Left lung (tissue), 4 donors: ENCODE measurements at regions not wholly inside any gene's neighbourhood (a gene's known extent, or its start where the extent isn't known, plus 50 kb on each side); places are given as distances from the start of the nearest gene placed in this dataset.

Source experiments
- ATAC-seq: fragments of 200-7000 bp; cut with Tn5 transposase; one replicate; pipeline ENCODE4 v1.9.1; 2020; ENCODE audit warnings: moderate library complexity
- DNase-seq, 4 donors: peaks; one replicate each; pipeline ENCODE4 v3.0.0-alpha.2; 2013 to 2020
- H3K27ac ChIP-seq, 2 donors: fragments of 200-600 bp; sonication (generic) in 1 of 2; one replicate each; pipeline versions ENCODE4 v1.5.0 to v1.8.0; 2020 to 2021
- H3K27me3 ChIP-seq, 2 donors: fragments of 200-600 bp; sonication (generic) in 1 of 2; one replicate each; pipeline versions ENCODE4 v1.5.0 to v1.8.0; 2020 to 2021
- H3K36me3 ChIP-seq, 2 donors: fragments of 200-600 bp; sonication (generic) in 1 of 2; one replicate each; pipeline versions ENCODE4 v1.5.0 to v1.8.0; 2020 to 2021
- H3K4me1 ChIP-seq, 2 donors: fragments of 200-600 bp; one replicate each; pipeline ENCODE4 v1.8.0; 2021
- H3K4me3 ChIP-seq, 2 donors: fragments of 200-600 bp; sonication (generic) in 1 of 2; one replicate each; pipeline versions ENCODE4 v1.5.0 to v1.8.0; 2020 to 2021; ENCODE audit warnings: mild to moderate bottlenecking in 1 of 2
- H3K9me3 ChIP-seq, 2 donors: fragments of 200-600 bp; sonication (generic) in 1 of 2; one replicate each; pipeline versions ENCODE4 v1.5.0 to v1.8.0; 2020 to 2021
- CTCF ChIP-seq, 2 donors: fragments of 200-600 bp; sonication (generic) in 1 of 2; IDR thresholded peaks; one replicate each; pipeline versions ENCODE4 v1.5.0 to v1.8.0; 2021; ENCODE audit warnings: antibody characterized with exemption in 2 of 2
- intact Hi-C, 2 donors: fragments of 100-400 bp; cut with DNase I; formaldehyde crosslinking; loops; one replicate each; pipeline versions ENCODE4 v1.11.2 to v1.14.2; 2022
- donor health status: DM: no; HTN: yes; CAD: no.
- donor health status: DM: no; HTN: no; CAD: no.

GRCh38 chr11:70876685-70877084, 375.7 kb downstream of the SHANK2 start:
- H3K27me3 ChIP-seq = no peaks in the 10 kb centered on the region
- ATAC-seq (peak; percentile 42), DNase-seq (no peak)
- H3K4me3 ChIP-seq = no peak overlapping the region
- H3K36me3 ChIP-seq = no peaks in the 10 kb centered on the region
- no peaks in the 10 kb centered on the region for H3K9me3 ChIP-seq
- intact Hi-C loops = no loop called here
- no peak overlapping the region for H3K27ac ChIP-seq
- no peak for TF ChIP-seq CTCF (IDR thresholded peaks at IDR 0.05)
- H3K4me1 ChIP-seq = no peaks in the 10 kb centered on the region

DNA sequence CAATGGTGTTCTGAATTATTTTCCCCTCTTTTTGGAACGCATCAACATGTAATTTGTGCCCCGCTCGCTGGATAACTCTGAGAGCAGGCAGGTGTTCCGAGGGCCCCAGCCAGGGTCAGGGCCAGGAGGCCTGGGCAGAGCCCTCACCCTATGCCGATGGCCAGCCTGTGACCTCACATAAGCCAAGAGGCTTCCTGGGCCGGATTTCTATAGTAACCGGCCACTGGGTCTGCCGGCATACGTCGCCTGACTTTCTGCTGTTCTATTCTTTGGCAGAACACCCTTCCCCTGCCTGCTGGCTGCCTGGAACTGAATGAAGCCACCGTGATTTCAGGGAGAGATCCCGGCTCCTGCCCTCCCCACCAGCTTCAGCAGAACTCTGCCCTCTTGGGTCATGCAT, 375.2 kb downstream of the SHANK2 start:
- Histone ChIP-seq H3K4me1 (no peaks in the 10 kb centered on the region), H3K4me3 (no peak overlapping the region), H3K27ac (no peak overlapping the region), H3K9me3 (no peaks in the 10 kb centered on the region), H3K36me3 (no peaks in the 10 kb centered on the region), H3K27me3 (no peaks in the 10 kb centered on the region)
- TF ChIP-seq CTCF (IDR thresholded peaks at IDR 0.05) = no peak
- DNase-seq (no peak), ATAC-seq (no peak)
- intact Hi-C loops = no loop called here

GRCh38 chr11:70878366-70878765, 374.0 kb downstream of the SHANK2 start:
- Histone ChIP-seq H3K27ac (no peak overlapping the region), H3K4me3 (no peak overlapping the region), H3K9me3 (no peaks in the 10 kb centered on the region), H3K27me3 (no peaks in the 10 kb centered on the region), H3K36me3 (no peaks in the 10 kb centered on the region), H3K4me1 (no peaks in the 10 kb centered on the region)
- intact Hi-C loops = no loop called here
- DNase-seq (no peak), ATAC-seq (no peak)
- TF ChIP-seq CTCF (IDR thresholded peaks at IDR 0.05) = no peak

DNA sequence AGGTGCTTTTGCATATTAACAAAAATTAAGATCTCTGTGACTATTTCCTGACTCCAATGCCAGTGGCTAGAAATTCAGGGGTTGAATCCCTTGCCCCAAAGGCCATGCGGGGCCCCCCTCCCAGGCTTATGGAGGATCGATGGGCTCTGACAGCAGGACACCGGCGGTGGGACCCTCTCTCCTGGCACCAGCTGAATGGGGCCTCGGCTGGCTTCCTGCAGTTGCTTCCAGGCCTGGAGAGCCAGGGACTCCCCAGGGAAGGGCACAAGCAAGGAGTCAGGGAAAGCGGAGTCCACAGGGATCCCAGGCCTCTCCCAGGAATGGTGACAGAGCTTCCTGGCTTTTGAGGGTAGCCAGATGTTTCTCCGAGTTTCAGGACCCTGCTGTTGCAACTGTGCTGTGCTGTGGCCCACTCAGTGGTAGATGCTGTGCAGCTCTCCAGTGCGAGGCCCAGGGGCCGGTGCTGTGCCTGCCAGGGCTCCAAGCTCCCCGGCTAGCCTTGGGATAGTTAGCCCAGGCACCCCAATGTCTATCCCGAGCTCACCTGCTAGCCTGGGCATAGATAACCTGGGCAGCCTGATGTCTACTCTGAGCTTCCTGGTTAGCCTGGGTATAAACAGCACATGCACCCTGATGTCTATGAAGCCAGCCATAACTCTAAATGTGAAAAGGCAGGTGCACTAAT, 372.6 kb downstream of the SHANK2 start:
- Histone ChIP-seq H3K36me3 (no peaks in the 10 kb centered on the region), H3K4me3 (no peak overlapping the region), H3K27ac (no peak overlapping the region), H3K9me3 (no peaks in the 10 kb centered on the region), H3K27me3 (no peaks in the 10 kb centered on the region), H3K4me1 (no peaks in the 10 kb centered on the region)
- TF ChIP-seq CTCF (IDR thresholded peaks at IDR 0.05) = no peak
- no peak for DNase-seq
- no peak for ATAC-seq
- intact Hi-C loops = no loop called here

DNA sequence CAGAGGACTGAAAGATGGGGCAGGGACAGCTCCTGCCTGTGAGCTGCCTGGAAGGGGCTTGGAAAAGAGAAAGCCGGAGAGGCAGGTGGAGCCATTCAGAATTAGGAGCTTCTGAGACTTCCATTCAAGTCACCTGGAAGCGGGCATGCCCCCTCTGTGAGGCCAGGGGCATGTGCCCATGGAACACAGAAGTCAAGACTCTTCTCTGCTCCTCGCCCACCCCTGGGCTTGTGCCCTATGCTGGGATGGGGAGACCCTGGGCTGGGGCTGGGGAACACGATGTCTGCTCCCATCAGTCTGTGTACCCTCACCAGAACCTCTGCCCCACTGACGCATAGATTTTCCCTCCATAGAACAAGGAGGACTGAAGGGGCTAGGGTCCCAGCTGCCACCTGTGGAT, 372.0 kb downstream of the SHANK2 start:
- Histone ChIP-seq H3K4me3 (no peak overlapping the region), H3K9me3 (no peaks in the 10 kb centered on the region), H3K36me3 (no peaks in the 10 kb centered on the region), H3K27me3 (no peaks in the 10 kb centered on the region), H3K27ac (no peak overlapping the region), H3K4me1 (no peaks in the 10 kb centered on the region)
- no peak for ATAC-seq
- no peak for DNase-seq
- TF ChIP-seq CTCF (IDR thresholded peaks at IDR 0.05) = no peak
- intact Hi-C loops = no loop called here
